ENCODE measurements at regions not wholly inside any gene's neighbourhood (a gene's known extent, or its start where the extent isn't known, plus 50 kb on each side); places are given as distances from the start of the nearest gene placed in this dataset.
"Not testable (repeated sequence)": the region's sequence is repeated elsewhere in the genome, so short reads cannot be mapped to it uniquely, and the experiment has no call there.

DNA sequence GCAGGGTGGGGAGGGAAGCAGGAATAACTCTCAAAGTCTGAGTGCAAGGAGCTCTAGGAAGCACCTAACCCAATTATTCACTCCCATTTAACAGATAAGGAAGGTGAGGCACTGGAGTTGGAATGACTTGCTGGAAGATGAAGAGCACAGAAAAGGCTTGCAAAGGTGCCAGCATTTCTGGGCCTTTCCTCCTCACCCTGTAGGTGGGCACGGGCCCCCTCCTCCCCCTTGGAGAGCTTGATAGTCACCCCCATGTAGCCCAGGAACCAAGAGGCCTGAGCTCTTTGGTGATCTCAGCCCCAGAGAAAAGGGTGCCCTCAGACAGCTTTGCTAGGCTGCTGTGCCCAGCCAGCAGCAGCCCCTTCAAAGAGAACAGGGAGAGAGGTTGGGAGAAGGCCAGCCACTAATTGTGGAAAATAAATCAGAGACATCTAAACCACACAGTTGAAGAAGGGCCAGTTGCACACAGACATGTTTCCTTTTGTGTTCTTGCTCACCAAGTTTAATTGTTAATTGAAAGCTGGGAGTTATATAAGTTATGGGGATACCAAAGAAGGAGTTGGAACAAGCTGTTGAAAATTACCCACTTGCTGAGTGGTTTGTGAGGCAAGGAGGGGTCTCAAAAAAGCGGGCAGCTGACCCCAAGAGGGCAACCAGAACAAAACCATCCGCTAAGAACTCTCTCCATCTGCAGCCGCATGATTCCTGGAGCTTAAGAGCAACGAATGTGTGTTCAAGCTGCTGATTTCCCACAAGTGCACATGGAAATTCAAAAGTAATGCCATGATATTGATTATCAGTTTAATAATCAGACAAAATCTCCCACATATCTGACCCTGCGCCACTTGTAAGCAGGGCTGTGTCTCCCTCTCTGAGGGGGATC lies 77.0 kb downstream of the MRPL14 start:
- FAIRE-seq, result no peak

DNA sequence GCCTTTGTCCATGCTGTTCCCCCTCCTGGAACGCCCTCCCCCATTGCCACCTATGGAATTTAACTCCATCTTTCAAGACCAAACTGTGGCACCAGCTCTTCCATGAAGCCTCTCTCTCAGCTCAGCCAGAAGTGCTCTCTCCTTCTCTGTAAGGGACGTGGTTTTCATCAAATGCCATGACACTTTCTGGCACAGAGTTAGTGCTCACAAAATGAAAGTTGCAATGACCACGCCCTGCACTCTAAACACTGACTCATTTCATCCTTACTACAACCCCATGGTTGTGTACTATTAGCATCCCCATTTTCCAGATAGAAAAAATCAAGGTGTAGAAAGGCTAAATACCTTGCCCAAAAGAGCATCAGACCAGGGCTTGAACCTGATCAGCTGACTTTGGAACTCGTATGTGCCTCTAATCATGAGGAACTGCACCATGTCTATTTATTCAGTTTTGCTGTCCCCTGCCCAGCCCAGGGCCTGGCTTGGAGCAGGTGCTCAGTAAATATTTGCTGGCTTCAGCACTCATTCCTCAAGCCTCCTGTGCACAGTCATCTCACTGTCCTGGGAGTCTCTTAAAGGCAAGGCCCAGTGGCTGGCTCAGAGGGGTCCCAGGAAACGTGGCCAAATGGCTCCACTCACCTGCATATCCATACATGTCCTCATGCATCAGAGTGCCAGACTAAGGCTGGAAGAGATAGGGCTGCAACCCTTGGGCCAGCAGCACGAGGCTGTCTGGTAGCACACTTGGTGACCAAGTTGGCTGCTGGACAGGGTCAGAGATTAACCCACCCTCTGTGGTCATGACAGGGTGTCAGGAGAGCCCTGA lies 77.9 kb downstream of the MRPL14 start:
- FAIRE-seq, result no peak

DNA sequence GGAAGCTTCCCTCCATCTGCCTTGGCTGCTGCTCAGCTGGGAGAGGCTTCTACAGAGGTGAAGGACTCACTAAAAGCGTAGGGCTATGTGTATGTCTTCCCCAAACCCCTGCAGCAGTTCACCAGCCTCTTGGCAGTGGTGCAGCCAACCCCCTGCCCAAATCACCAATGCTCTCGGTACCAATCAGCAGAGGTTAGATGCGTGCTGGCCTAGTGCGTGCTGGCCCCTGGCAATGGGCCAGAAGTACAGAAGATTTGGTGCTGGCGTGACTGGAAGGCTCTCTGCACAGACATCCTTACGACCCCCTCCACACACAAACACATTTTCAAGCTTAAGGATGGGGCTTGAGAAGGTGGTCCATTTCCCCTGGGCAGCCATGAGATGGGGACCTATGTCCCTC lies 79.0 kb downstream of the MRPL14 start:
- no peak for FAIRE-seq

DNA sequence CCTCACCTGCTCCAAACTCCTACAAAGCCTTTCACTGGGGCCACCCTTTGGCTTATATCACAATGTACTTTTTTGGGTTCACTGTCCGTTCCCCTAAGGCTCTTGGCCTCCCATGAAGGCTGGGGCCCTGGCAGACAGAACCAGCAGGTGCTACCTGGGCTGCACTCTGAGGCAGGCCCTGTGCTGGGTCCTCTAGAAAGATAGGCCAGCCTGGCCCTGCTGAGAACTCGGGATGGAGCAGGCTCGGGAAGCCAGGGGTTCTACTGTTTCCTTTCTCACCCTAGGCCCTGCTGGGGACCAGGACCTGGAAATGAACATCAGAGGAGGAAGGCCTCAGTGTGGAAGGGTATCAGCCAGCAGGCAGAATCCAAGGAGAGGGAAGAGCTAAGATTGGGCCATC lies 79.5 kb downstream of the MRPL14 start:
- FAIRE-seq, result no peak

DNA sequence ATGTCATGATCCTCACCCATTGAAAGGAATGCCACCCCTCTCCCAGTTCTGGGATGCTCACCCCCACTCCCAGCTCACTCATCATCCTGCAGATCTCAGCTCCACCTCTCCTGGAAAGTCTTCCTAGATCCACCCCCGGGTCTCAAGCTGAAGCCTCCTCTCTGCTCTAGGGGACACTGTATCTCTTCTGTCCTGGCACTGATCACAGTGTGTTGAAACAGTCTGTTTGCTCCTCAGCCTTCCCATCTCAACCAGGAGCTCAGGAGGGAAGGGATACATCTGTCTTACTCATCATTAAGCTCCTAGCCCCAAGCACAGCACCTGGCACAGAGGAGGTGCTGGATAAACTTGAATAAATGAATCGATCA lies 80.1 kb downstream of the MRPL14 start:
- no peak for FAIRE-seq

DNA sequence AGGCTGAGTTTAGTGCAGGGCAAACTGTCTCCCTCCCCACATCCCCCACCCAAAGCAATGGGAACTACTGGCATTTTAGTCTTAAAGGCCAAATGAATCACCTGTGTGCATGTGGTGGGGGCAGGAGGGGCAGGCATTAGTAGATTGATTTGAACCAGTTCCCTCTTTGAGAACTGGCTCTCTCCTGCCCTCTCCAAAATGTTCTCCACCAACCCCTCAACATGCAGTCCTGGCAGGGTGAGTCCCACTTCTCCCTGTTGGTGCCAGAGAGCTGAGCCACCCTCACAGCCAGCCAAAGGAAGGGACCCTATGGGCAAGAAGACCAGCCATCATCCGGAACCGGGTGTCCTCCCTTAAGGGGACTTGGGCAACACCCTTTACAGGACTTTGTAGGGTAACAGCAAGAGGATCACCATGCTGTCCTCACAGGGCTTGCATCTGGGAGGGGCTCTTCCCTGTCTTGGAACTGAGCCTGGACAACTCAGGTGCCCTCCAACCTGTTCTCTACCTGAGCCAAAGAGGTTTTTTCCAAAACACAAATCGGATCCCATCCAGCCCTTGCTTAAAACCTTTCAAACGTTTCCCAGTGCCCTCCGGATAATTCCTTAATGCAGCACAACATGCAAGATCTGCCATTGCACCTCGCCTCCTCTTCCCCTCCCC lies 80.6 kb downstream of the MRPL14 start:
- no peak for FAIRE-seq

DNA sequence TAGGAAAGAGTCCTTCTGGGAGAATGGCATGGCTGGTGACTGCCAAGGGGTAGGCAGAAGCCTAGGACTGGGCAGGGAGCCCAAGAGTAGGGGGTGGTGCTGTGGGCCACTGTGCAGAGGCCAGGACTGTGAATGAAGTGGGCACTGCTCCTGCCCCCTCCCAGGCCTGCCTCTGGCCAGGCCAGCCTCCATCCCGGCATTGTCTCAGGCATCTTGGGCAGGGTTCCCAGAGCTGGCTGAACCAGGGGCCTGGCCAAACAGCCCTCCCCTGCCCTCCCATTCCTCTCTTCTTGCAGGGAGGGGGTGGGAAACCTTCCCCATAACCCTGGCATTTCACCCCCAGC lies 81.6 kb downstream of the MRPL14 start:
- FAIRE-seq, result no peak

DNA sequence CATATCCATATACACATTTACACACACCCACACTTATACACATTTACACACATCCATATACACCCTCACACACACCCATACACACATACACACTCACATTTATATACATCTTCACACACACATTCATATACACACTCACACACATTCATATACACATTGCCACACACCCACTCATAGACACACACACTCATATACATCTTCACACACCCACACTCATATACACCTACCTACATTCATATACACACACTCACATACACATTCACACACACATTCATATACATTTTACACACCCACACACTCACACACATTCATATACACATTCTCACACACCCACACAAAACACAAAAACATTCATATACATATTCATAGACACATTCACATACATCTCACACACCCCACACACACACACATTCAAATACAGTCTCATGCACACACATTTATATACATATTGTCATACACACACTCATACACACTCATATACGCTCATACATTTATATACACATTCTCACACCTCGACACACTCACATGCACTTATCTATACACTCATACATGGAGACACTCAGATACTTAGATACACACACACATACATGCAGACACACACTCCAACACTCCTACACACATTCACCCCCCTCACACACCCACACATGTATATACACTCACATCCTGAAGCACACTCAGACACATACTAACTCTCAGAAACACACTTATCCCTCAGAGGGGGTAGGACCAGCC lies 82.1 kb downstream of the MRPL14 start:
- FAIRE-seq, result no peak

DNA sequence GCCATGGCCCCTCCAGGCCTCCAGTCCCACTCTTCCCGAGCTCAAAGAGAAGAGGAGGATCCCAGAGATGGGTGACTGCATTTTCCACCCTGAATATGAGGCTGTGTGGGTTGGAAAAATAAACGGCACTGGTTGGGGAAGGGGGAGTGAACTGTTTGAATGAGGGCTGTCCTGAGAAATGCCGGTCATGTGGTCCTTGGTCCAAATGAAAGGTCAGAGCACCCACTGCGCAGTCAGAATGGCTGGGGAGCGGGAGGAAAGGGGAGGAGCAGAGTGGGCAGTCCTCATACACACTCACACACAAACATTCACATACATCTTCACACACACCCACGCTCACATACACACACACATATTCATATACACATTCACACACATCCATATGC lies 83.1 kb downstream of the MRPL14 start:
- no peak for FAIRE-seq

DNA sequence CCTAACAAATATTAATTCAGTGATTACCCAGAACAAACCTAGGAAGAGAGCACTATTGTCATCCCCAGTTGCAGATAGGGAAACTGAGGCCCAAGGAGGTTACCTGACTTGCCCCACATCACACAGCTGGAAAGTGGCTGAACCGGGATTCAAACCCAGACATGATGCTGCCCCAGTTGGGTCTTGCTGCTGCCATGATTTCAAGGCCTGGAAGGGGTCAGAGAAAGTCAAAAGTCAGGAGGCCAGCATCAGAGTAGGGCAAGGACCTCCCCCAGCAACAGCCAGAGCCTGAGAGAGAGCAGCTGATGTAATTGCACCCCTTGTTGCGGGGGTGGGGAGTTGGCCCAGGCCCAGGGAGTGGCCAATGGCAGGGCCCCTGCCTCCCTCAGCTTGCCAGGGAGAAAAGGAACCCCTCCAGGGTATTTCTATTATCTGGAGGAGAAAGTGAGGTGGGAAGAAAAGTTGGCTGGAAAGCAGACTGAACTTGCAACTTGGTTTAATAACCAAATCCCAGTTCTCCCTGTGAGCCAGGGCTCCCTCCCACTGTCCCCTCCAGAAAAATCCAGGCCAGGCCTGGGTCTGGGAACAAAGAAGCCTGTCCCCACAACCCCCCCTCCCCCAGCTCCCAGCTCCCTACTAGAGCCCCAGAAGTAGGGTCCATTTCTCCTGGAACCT lies 83.6 kb downstream of the MRPL14 start:
- FAIRE-seq, result no peak

DNA sequence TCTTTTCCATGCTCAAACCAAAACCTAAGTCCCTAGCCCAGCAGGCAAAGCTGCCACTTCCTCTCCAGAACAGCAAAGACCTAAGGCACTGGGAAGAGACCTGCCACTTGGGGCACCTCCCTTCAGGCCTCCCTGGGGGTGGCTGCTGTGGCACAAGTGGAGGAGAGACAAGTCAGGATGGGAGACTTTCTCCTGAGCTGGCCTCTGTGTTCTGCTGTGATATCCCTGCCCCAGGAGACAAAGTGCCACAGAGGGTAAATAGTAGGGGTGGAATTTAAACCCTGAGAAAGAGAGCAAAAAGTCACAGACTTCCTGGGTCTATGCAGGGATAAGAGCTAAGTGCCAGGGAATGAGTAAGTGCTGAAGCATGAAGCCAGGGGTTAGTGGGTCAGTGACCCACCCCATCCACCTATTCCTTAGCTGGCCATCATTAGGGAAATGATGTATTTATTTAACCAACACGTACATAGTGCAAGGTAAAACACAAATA lies 84.2 kb downstream of the MRPL14 start:
- FAIRE-seq, result no peak

DNA sequence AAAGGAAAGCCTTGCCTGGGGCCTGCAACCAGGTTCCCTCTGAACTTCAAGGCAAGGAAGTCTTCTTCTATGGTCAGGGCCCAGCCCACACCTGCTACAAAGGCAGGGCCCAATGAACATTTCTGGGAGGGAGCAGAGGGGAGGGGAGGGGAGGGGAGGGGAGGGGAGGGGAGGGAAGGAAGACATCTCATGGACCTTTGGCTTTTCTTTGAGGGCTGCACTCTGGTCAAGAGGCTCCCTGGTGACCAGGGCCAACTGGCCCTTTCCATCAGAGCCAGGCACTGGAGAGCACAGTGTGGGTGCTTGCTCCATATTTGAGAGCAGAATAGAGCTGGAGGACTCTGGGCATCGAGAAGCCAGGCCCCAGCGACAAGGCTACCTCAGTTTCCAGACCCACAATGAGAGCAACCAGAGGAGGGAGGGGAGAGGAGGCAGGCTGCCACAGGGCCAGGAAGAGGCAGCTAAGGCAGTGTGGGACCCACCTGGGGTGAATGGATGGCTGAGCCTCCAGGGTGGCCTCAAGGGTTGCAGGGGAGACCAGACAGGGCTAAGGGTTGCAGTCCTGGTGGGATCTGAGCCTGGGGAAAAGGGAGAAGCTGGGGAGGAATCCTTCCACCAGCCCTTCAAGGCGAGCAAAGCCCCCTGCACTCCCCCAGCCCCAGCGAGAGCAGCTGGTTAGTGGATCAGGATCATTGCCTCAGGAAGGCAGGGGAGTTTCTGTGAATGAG lies 84.8 kb downstream of the MRPL14 start:
- FAIRE-seq, result no peak

DNA sequence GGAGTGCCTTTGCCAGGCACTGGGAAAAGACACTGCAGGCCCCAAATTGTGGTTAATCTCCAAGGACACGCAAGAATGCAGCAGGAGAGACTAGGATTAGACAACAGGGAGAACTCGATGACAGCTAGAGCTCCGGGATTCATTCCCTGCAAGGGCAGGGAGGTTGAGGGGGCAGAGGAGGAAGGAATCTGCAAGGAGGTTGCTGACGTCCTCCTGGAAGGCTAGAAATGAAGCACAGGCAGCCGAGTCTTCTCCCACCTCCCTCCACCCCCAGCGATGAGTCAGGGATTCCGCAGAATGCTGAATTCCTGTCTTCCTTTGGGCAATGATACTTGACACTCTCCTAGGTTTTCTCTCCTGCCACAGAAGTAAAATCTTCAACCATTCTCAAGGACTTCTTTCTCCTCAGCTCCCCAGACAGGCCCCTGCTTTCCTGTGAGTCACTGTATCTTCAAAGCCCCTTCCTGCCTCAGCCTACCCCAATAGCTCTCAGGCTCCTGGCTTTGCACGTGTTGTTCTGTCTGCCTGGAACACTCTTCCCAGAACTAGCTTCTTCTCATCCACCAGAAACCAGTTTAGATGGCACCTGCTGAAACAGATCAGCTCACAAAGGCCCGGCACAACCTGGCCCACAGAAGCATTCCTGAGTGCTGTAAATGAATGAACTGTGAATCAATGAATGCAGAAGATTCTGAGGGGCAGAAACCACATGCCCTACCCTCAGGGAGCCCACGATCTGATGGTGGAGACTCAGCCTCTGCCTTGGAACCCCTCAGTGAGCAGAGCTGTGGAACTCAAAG lies 85.6 kb downstream of the MRPL14 start:
- no peak for FAIRE-seq

DNA sequence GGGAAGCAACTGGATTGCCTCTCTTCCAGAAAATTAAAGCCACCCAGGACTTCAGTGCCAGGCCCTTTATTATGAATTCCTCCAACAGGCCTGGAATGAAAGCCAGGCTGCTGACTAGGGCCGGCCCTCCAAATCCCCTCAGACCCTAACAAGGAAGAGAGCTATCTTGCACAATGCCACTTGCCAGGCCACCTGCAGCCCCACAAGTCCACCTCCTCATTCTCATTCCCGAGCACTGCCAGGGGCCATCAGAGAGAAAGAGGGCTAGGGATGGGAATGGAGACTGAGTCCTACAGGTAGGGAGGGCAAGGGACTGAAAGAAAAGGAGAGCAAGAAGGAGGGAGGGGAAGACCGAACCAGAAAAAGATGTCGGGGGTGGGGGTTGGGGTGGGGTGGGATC lies 86.5 kb downstream of the MRPL14 start:
- no peak for FAIRE-seq

DNA sequence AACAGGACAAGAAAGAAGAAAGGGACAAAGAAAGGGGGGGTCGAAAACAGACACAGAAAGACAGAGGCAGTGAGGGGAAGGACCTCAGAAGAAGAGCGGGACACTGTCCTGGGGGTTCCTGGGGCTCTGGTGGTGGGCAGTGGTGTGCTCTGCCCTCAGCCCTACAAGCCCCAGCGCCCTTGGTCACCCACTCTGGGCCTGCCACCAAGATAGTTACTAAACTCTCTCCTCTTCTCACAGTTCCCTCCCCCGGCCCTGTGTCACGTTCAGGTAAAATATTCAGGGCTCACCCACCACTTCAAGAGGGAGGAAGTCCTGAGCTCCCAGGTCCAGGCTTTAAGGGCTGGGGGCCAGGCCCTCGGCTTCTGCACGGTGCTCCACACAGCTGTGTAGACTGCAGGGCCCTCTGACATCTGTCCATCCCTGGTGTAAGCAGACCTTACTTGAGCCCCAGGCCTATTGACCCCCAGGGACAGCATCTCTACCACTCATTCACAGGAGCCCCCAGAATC lies 87.4 kb downstream of the MRPL14 start:
- no peak for FAIRE-seq

DNA sequence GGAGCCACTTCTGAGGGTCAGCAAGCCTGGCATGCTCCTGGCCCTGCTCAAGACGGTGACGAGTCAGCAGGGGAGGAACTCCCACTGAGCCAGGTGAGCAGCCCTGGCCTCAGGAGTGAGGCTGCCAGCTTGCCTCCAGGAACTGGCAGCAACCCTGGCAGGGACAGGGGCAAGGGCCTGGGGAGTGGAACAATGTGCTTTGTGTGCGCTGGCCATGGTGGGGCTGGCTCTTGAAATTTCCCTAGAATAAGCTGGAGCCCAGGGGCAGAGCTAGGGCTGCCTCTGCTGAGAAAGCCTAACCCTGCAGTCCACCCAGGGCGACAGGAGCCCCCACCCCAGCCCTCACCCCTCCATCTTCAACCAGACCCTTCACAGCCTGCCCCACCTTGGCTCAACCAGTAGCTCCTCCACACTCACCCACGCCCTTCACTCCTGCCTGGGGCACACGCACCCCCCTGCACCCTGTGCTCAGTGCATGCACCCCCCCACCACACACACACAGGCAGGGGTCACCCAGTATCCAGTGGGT lies 88.0 kb downstream of the MRPL14 start:
- FAIRE-seq, result no peak

DNA sequence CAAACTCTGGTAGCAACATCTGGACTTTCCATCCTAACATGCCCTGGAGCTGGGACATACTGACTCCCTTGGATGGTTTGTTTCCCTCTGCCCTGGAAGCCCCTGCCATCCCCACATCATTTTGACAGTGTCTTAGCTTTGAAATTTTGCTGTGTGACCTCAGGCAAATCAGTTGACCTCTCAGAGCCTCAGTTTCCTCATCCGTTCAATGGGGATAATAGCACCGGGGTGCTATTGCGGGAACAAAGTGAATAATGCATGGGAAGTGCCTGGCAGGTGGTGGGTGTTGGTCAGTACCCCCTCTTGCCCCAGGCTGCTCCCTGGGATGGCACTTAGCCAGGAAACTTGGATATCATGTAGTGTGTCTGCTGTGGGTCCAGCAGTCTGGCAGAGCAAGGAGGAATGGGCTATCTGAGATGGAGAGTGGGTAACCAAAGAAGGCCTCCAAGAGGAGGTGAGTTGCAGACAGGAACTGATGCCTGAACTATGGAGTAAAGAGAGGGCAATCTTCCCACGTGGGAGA lies 88.6 kb downstream of the MRPL14 start:
- FAIRE-seq, result no peak

DNA sequence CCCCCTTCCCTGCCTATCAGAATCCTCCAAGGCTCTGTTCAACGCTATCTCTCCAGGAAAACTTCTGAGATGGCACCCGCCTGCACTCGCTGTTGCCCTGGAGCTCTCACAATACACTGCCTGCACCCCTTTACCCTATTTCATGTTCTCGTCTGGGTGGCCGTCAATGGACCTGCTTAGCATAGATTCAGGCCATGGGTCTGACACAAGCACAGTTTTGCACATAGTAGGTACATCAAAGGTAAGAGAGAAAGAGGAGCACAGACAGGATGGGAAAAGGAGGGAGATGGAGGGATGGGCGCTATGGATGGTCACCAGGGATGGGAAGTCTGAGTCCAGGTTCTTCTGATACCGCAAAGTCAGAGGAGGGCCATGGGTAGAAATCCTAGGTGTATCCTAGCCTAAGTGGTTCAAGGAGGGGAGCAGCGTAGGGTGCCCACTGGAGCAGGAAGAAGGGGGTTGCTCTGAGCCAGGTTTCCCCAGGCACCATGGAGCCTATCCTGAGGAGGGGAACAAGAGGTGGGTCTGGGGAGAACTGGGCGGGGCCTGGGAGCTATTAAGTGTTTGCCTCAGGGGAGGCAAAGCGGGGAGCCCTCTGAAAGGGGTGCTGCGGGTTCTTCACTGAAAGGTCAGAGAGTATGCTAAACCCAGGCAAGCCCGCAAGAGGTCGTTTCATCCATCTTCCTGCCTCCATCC lies 89.3 kb downstream of the MRPL14 start:
- no peak for FAIRE-seq

DNA sequence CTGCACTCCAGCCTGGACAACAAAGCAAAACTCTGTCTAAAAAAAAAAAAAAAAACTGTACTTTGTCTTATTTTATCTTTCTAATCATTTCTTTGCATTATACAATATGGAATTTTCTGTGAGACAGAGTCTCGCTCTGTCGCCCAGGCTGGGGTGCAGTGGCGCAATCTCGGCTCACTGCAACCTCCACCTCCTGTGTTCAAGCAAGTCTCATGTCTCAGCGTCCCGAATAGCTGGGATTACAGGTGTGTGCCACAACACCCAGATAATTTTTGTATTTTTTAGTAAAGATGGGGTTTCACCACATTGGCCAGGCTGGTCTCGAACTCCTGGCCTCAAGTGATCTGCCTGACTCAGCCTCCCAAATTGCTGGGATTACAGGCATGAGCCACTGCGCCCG lies 90.0 kb downstream of the MRPL14 start:
- not testable (repeated sequence) for FAIRE-seq
